DMS79 treated with DMSO at 0.1 percent for 48 hours (cell line): ENCODE measurements at regions not wholly inside any gene's neighbourhood (a gene's known extent, or its start where the extent isn't known, plus 50 kb on each side); places are given as distances from the start of the nearest gene placed in this dataset.
"Not testable (repeated sequence)": the region's sequence is repeated elsewhere in the genome, so short reads cannot be mapped to it uniquely, and the experiment has no call there.

ENCODE experiments used
- DNase-seq: peaks from one replicate; lab custom pipeline; 2025; lab: John Stamatoyannopoulos, UW

GRCh38 chr10:113470372-113471240 is 82.2 kb upstream of the HABP2 start:
- no peak for DNase-seq

GRCh38 chr10:113471241-113471996 is 81.4 kb upstream of the HABP2 start:
- no peak for DNase-seq

GRCh38 chr10:113473011-113473410 is 79.8 kb upstream of the HABP2 start:
- no peak for DNase-seq

DNA sequence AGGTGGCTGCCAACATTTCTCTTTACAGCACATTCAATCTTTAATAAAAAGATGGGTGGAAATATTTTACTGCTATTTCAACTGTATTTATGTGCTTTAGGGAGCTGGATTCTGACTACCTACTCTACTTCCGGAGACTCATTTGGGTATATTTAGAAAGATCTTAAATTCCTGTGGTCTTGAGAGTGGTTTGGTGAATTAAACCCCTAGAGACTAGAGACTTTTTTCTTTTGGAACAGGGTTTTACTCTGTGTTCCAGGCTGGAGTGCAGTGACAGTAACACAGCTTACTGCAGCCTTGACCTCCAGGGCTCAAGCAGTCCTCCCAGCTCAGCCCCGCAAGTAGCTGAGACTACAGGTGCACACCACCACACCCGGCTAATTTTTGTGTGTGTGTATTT is 79.0 kb upstream of the HABP2 start:
- DNase-seq: no peak

- no peak for DNase-seq
Measured at GRCh38 chr10:113474752-113475151, 78.1 kb upstream of the HABP2 start.

- no peak for DNase-seq
Measured at GRCh38 chr10:113475381-113475807, 77.5 kb upstream of the HABP2 start.

DNA sequence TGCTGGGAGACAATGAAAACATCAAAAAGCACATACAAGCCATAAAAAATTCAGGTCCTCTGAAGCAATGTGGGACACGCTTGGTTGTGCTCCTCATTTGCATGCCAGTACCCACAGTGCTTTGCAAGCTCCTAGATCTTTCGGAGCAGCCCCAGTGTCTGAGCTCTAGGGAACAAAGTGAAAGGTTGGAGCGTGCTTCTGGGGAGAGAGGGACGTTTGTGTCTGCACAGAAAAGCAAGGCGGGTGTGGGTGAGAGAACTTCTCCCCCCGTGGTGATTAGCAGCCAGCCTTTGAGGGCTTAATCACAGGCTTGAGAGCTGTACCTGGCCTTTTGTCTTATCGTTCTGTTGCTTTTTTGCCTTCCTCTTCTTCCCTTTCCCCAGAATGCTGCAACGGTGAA is 76.7 kb upstream of the HABP2 start:
- no peak for DNase-seq

DNA sequence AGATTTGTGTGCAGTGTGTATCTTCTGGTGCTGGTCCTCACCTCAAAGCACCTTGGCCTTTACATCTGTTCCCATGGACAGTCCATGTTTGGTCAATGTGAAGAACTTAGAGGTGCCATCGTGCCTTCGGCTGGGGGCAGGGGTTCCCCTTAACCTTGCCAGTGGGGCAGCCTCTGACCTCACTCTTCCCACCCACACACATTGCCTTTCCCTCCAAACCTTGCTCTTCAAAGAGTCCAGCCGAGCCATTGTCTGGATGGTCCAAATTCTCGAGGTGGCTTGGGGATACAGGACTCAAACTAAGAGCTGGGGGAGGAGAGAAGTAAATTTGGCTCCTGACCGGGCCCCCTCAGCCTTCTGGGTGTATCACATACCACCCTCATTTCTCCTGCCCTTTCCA is 76.2 kb upstream of the HABP2 start:
- no peak for DNase-seq

GRCh38 chr10:113477451-113477850 is 75.4 kb upstream of the HABP2 start:
- no peak for DNase-seq

DNA sequence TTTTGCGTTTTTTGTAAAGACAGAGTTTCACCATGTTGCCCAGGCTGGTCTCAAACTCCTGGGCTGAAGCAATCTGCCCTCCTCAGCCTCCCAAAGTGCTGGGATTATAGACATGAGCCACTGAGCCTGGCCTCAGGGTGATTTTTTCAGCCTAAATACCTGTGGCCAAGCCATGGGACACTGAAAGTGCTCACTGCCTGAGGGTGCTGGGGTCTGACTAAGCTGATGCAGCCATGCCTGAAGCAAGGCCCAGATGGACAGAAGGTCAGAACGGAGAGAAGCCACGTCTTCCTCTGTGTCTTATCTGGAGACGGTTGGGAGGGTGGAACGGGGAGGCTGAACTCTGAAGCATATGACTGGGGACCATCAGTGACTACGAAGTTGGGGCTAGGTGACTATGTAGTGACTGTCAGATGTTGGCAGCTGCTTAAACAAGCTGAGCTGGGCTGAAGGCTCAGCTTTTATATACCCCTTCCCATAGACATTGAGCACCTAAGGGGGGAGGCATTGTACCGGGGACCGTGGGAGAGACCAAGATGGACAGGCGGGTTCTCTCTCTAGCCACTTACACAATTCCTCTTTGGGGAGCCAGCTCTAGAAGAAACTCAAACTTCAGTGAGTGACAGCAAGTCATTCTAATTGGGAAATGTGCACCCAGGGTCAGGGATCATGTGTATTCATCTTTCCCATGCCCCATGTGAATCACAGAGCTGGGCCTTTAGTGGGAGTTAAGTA is 73.3 kb upstream of the HABP2 start:
- no peak for DNase-seq

GRCh38 chr10:113480081-113480360 is 72.8 kb upstream of the HABP2 start:
- no peak for DNase-seq

GRCh38 chr10:113480851-113481502 is 71.9 kb upstream of the HABP2 start:
- DNase-seq: peak; percentile 32

DNA sequence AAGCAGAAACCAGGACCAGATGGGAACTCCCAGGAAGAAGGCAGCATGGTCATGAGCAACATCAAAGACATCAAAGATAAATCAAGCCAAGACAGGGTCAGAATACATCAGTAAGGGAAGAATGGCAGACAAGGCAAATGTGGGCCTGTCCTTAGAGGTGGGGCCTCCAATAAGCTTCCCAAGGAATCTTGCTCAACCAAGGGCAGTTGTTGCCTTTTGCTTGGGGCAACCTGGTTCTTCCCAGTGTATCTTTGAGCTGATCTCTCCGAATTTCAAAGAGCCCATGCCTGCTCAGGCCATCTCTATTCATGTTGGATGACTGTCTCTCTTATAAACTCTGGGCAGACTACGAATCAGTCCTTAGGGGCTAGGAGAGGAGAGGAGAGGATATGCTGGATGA is 68.4 kb upstream of the HABP2 start:
- no peak for DNase-seq

DNA sequence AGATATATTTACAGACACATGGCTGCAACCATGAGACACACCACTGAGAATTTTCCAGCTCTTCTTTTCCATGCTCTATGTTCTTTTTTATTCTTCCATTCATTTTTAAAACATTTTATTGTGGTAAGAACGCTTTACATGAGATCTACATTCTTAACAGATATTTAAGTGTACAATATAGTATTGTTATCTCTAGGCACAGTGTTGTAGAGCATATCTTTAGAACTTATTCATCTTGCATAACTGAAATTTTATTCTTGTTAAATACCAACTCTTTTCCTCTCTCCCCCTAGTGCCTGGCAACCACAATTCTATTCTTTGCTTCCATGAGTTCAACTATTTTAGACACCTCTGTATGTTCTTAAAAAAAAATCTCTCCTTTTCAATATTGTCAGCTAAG is 67.1 kb upstream of the HABP2 start:
- DNase-seq: no peak

- no peak for DNase-seq
Measured at GRCh38 chr10:113486531-113486930, 66.3 kb upstream of the HABP2 start.

DNA sequence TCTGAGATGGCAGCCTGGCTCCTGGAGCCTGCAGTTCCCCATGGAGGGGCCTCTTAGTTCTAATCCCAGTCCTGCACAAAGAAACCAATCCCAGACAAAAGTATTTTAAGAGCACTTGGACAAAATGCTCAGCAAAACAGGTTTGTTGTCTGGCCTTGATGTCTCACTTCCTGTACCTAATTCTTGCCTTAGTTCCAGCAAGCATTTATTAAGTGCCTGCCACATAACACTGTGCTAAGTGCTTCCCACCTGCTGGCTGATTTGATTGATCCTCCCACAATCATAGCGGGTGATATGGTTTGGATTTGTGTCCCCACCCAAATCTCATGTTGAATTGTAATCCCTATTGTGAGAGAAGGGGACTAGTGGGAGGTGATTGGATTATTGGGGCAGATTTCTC is 65.7 kb upstream of the HABP2 start:
- DNase-seq: no peak

DNA sequence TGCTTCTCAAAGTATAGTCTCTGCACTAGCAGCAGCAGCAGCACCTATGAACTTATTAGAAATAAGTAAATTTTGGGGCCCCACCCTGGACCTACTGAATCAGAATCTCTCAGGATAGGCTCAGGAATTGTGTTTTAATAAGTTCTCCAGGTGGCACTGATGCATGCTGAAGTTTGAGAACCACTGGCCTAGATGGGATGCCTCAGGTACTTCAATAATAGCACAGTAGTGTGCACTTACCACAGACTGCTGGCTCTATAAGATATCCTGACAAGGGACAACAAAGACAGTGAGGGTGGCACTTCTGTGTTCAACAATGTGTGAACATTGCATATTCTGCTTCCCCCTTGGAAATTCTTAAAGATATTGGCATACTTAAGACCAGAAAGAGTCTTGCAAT is 64.7 kb upstream of the HABP2 start:
- DNase-seq: no peak

DNA sequence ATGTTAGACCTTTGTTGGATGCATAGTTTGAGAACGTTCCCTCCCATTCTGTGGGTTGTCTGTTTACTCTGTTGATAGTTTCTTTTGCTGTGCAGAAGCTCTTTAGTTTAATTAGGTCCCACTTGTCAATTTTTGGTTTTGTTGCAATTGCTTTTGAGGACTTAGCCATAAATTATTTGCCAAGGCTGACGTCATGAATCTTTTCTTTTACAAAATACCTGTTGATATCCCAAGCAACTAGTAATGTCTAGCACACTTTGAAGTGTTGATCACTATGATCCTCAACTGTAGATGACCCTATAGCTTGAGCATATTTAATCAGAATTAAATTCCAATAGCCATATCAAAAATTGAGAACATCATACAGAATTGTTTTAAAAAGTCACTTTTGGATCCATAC is 63.3 kb upstream of the HABP2 start:
- DNase-seq: not testable (repeated sequence)

DNA sequence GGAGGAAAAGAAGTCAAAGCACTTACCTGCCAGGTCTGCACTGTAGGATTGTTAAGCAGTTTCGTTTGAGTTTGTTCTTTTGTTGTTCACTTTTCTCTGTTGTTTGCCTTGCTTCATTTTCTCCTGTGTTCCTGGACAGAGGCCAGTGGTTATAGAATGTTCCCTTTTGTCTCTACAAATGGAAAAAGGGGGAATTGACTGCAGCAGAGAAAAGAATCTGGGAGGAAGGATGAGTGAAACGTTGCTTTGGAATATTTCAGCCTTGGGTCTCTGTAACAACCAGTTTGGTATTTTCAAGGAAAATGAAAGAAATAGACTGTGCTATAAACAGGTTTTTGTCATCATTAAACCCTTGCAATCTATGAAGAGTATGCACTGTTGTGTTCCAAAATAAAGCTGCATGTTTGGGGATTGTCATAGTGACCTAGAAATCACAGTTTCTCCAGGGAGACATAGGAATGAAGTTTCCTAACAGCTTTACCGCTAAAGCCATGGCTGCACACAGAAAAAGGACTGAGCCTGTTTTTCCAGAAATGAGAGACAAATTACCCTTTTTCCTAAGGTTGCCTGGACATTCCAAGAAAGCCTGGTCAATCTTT is 60.8 kb upstream of the HABP2 start:
- DNase-seq: no peak

- DNase-seq: no peak
Measured at GRCh38 chr10:113493195-113493594, 59.7 kb upstream of the HABP2 start.

DNA sequence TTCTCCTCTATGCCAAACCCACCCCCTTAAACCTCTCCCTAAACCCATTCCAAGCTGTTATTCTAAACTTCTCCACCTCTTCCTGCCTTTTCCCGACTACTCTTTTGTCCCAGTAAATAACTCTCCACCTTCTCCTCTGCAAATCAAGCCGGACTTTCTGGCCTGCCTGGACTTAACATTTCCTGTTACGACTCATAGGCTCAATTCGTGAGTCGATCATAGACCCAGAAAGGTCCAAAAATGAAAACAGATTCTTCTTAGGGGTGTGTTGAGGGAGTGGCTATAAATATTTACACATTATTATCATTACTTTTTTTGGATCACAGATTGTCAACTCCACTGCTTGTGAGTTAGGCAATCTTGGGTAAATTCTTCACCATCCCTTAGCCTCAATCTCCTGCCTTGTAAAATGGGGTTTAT is 59.0 kb upstream of the HABP2 start:
- DNase-seq: no peak

GRCh38 chr10:113494761-113495160 is 58.1 kb upstream of the HABP2 start:
- DNase-seq: no peak
